Gastroesophageal sphincter (tissue), 4 donors: ENCODE measurements at regions not wholly inside any gene's neighbourhood (a gene's known extent, or its start where the extent isn't known, plus 50 kb on each side); places are given as distances from the start of the nearest gene placed in this dataset.

Experiments
- ATAC-seq: fragments of 150-250 bp; one replicate; pipeline ENCODE4 v1.9.1; 2016; ENCODE audit warnings: mild to moderate bottlenecking, moderate library complexity
- H3K27ac ChIP-seq, 4 donors: fragments of 200-600 bp; sonication (generic) in 3 of 4; 1 replicate in 3 of 4; 2 replicates in 1 of 4; pipeline ENCODE4 v1.5.1; 2016 to 2019
- H3K27me3 ChIP-seq: fragments of 200-600 bp; sonication (generic); one replicate; pipeline ENCODE4 v1.5.1; 2019
- H3K36me3 ChIP-seq, 2 donors: fragments of 200-600 bp; sonication (generic); one replicate each; pipeline ENCODE4 v1.5.1; 2019; ENCODE audit warnings: control low read depth in 1 of 2
- H3K4me1 ChIP-seq, 3 donors: fragments of 200-600 bp; sonication (generic); 1 replicate in 2 of 3; 2 replicates in 1 of 3; pipeline ENCODE4 v1.5.1; 2016 to 2019; ENCODE audit warnings: control low read depth in 2 of 3
- H3K4me3 ChIP-seq, 2 donors: fragments of 200-600 bp; sonication (generic); one replicate each; pipeline ENCODE4 v1.5.1; 2019; ENCODE audit warnings: mild to moderate bottlenecking in 1 of 2, moderate library complexity in 1 of 2
- H3K9me3 ChIP-seq, 3 donors: fragments of 200-600 bp; sonication (generic); one replicate each; pipeline ENCODE4 v1.5.1; 2017 to 2019; ENCODE audit warnings: control low read depth in 2 of 3
- EP300 ChIP-seq: sonication (generic); formaldehyde crosslinking; IDR thresholded peaks from one replicate; pipeline ENCODE4 v1.6.1; 2017; ENCODE audit warnings: antibody characterized with exemption, mild to moderate bottlenecking
- POLR2A ChIP-seq, 2 donors: fragments of 450-650 bp; IDR thresholded peaks; one replicate each; pipeline ENCODE4 v1.6.1; 2017; ENCODE audit warnings: antibody characterized with exemption in 2 of 2, mild to moderate bottlenecking in 2 of 2, moderate library complexity in 1 of 2
- POLR2AphosphoS5 ChIP-seq: sonication (generic); formaldehyde crosslinking; IDR thresholded peaks from one replicate; pipeline ENCODE4 v1.6.1; 2017; ENCODE audit warnings: antibody characterized with exemption
- WGBS, 2 donors: methylation state at CpG; one replicate each; pipeline ENCODE4 v1.1.5; 2018; ENCODE audit warnings: low coverage in 1 of 2; 5-methylcytosine and 5-hydroxymethylcytosine counted together
- TF ChIP-seq, protein P1 (sequence below), 4 experiments: fragments of 200-600 bp in 2 of 4; fragments of 450-650 bp in 2 of 4; sonication (generic) in 1 of 4; IDR thresholded peaks; one replicate each; pipeline ENCODE4 v1.5.1; 2017 to 2019; ENCODE audit warnings: antibody characterized with exemption in 4 of 4, mild to moderate bottlenecking in 2 of 4, moderate library complexity in 2 of 4

DNA sequence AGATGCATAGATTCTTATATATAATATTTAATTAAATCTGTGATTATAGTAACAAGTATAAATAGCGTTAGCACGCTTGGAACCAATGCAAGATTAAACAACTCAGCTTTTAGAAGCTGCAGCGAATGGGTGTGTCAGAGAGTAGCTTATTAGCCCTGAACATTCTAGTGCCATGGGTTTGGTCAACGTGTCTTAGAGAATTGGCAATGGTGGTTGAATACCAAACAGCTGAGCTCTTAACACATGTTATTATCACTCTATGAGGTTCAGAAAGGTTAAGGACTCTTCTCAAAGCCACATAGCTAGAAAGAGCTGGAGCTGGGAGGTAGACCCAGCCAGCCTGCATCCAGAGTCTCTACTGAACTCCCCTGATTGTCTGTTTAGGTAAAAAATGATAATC lies 284.2 kb upstream of the CHD6 start:
- TF ChIP-seq POLR2A (IDR thresholded peaks at IDR 0.05) (no peak), POLR2AphosphoS5 (no peak), EP300 (no peak)
- TF ChIP-seq, protein P1, sequence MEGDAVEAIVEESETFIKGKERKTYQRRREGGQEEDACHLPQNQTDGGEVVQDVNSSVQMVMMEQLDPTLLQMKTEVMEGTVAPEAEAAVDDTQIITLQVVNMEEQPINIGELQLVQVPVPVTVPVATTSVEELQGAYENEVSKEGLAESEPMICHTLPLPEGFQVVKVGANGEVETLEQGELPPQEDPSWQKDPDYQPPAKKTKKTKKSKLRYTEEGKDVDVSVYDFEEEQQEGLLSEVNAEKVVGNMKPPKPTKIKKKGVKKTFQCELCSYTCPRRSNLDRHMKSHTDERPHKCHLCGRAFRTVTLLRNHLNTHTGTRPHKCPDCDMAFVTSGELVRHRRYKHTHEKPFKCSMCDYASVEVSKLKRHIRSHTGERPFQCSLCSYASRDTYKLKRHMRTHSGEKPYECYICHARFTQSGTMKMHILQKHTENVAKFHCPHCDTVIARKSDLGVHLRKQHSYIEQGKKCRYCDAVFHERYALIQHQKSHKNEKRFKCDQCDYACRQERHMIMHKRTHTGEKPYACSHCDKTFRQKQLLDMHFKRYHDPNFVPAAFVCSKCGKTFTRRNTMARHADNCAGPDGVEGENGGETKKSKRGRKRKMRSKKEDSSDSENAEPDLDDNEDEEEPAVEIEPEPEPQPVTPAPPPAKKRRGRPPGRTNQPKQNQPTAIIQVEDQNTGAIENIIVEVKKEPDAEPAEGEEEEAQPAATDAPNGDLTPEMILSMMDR (IDR thresholded peaks at IDR 0.05) = no peak
- no peaks in the 10 kb centered on the region for H3K4me1 ChIP-seq
- no peak overlapping the region for H3K27ac ChIP-seq
- no peaks in the 10 kb centered on the region for H3K36me3 ChIP-seq
- 58 to 60% methylated on average over 4 of the region's 4 CpGs for WGBS, 2 donors
- peaks cover 10% of the 10 kb centered on the region for H3K27me3 ChIP-seq
- H3K9me3 ChIP-seq = no peaks in the 10 kb centered on the region
- no peak overlapping the region for H3K4me3 ChIP-seq
- ATAC-seq = no peak

DNA sequence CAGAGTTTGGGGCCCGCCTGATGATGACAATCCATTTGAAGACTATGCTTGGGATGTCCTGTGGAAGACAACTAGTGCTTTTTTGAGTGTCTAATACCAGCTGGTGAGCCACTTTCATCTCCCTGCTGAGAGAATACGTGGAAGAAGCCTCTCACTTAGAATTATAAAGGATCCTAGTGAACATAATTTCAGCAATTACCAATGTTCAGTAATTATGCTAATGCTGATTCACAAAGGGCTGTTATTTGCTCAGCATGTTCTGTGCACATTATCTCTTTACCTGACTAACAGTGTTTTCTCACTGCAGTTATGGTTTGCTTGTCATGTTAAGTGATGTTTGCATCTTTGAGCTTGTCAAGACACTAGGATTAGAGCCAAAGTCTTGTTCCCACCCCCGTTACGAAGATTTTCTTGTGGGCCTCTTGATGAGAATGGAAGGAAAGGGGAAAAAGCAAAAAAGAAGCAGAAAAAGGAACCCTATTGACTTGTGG lies 282.1 kb upstream of the CHD6 start:
- ATAC-seq = no peak
- Histone ChIP-seq H3K9me3 (no peaks in the 10 kb centered on the region), H3K4me3 (no peak overlapping the region), H3K27me3 (peaks cover 10% of the 10 kb centered on the region), H3K27ac (no peak overlapping the region), H3K36me3 (no peaks in the 10 kb centered on the region), H3K4me1 (no peaks in the 10 kb centered on the region)
- TF ChIP-seq, protein P1 (IDR thresholded peaks at IDR 0.05) = no peak
- TF ChIP-seq EP300 (no peak), POLR2AphosphoS5 (no peak), POLR2A (IDR thresholded peaks at IDR 0.05) (no peak)
- 50 to 74% methylated on average over 2 to 4 of the region's 4 CpGs for WGBS, 2 donors

DNA sequence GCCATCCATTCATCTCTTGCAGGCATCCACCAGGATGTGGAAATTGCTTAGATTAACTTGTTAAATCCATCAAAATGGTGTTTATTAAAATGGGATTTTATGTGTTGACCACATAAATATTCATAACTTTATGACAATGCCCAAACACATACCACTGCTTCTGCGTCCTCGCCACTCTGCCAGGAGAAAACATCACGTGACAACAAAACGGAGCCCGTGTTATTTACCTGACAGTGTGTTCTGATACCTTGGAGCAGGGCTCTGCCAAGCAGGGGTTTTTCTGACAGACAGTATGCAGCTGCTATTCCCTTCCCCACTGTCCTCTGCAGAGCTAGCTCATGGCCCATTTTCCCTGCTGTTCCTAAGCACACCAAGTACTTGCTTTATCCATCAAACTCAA lies 279.5 kb upstream of the CHD6 start:
- 59 to 72% methylated on average over 5 of the region's 5 CpGs for WGBS, 2 donors
- no peak overlapping the region for H3K4me3 ChIP-seq
- no peak overlapping the region for H3K27ac ChIP-seq
- H3K9me3 ChIP-seq = no peaks in the 10 kb centered on the region
- H3K36me3 ChIP-seq = no peaks in the 10 kb centered on the region
- ATAC-seq = no peak
- H3K4me1 ChIP-seq = no peaks in the 10 kb centered on the region
- H3K27me3 ChIP-seq = peaks cover 10% of the 10 kb centered on the region
- TF ChIP-seq EP300 (no peak), POLR2AphosphoS5 (no peak), POLR2A (IDR thresholded peaks at IDR 0.05) (no peak)
- TF ChIP-seq, protein P1 (IDR thresholded peaks at IDR 0.05) = no peak

DNA sequence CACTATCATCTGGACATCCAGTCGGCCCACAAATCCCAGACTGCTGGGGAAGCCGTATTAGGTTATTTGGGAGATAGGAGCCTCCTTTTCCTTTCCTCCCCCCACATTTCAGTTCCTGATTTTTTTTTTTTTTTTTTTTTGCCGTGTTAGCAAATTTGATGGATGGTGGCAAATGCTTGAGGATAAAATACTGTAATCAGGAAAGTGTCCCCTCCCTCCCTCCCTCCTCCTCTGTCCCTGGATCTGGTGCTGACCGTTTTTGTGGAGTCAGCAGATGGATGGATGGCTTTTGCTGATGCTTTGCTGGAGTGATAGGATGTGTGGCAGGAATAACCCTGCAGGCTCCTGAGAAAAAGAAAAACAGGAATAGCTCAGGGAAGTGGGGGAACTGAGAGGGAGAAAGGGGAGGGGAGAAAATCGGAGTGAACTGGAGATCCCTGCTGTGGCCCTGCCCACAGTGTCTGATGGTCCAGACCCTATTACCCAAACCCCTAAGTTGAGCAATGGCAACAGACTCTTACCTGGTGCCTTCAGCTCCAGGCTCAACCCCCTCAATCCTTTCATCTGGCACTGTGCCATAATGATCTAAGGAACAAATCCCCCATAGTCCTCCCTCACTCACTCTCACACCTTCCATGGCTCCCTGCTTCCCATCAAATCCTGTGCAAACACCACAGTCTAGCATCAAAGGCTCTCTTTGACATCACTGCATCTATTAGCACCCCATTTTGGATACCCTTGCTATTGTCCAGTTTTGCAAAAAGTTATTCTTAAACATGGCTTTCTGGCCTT lies 277.3 kb upstream of the CHD6 start:
- Histone ChIP-seq H3K9me3 (no peaks in the 10 kb centered on the region), H3K27ac (no peak overlapping the region), H3K4me3 (no peak overlapping the region), H3K36me3 (no peaks in the 10 kb centered on the region), H3K4me1 (no peaks in the 10 kb centered on the region), H3K27me3 (peaks cover 8% of the 10 kb centered on the region)
- TF ChIP-seq POLR2AphosphoS5 (no peak), POLR2A (IDR thresholded peaks at IDR 0.05) (no peak), EP300 (no peak)
- TF ChIP-seq, protein P1 (IDR thresholded peaks at IDR 0.05) = no peak
- WGBS, 2 donors = 29 to 31% methylated on average over 4 of the region's 5 CpGs
- no peak for ATAC-seq
